GM10248 (cell line): ENCODE measurements at regions not wholly inside any gene's neighbourhood (a gene's known extent, or its start where the extent isn't known, plus 50 kb on each side); places are given as distances from the start of the nearest gene placed in this dataset.
"Not testable (repeated sequence)": the region's sequence is repeated elsewhere in the genome, so short reads cannot be mapped to it uniquely, and the experiment has no call there.

Experiments
- CTCF ChIA-PET: fragments of 300-600 bp; sonication (Branson Sonifier 250); formaldehyde crosslinking; extraction: SDS; loops from one replicate; lab custom pipeline; 2021; ENCODE audit warnings: antibody characterized with exemption; lab: Yijun Ruan, JAX
- POLR2A ChIA-PET: fragments of 350-650 bp; sonication (Branson Sonifier 250); formaldehyde crosslinking; extraction: SDS; loops from one replicate; lab custom pipeline; 2020; ENCODE audit warnings: antibody characterized with exemption; lab: Yijun Ruan, JAX
- DNase-seq: peaks from one replicate; pipeline ENCODE4 v3.0.0; 2012; ENCODE audit errors: extremely low spot score
- CTCF ChIP-seq: IDR thresholded peaks from 2 replicates; pipeline ENCODE4 v1.5.1; 2012; ENCODE audit warnings: mild to moderate bottlenecking, low read depth; ENCODE audit errors: extremely low read depth, missing control alignments, control extremely low read depth

- no peak for TF ChIP-seq CTCF
- ChIA-PET POLR2A (no interaction called here), CTCF (no interaction called here)
- DNase-seq: no peak
Measured at GRCh38 chr13:80901530-80901929, 560.6 kb upstream of the SPRY2 start.

GRCh38 chr13:80901111-80901510 lies 560.2 kb upstream of the SPRY2 start:
- ChIA-PET POLR2A (no interaction called here), CTCF (interaction anchor here (0.7 kb wide), 1 partner anchor 34 kb away, joined by 3 read pairs; no protein-coding TSS in a partner anchor)
- no peak for DNase-seq
- no peak for TF ChIP-seq CTCF

GRCh38 chr13:80900561-80900960 lies 559.6 kb upstream of the SPRY2 start:
- DNase-seq: no peak
- ChIA-PET CTCF (interaction anchor here (0.7 kb wide), 1 partner anchor 33 kb away, joined by 3 read pairs; no protein-coding TSS in a partner anchor), POLR2A (no interaction called here)
- no peak for TF ChIP-seq CTCF

GRCh38 chr13:80897641-80898040 lies 556.7 kb upstream of the SPRY2 start:
- POLR2A ChIA-PET, DNase-seq: not testable (repeated sequence)
- CTCF ChIA-PET: interaction anchor here (1.5 kb wide), 1 partner anchor 149 kb away, joined by 3 read pairs; no protein-coding TSS in a partner anchor

GRCh38 chr13:80894917-80895316 lies 554.0 kb upstream of the SPRY2 start:
- TF ChIP-seq CTCF: no peak
- no peak for DNase-seq
- ChIA-PET CTCF (no interaction called here), POLR2A (no interaction called here)

- TF ChIP-seq CTCF: no peak
- no peak for DNase-seq
- CTCF ChIA-PET: no interaction called here
- POLR2A ChIA-PET: no interaction called here
Measured at GRCh38 chr13:80889829-80890228, 548.9 kb upstream of the SPRY2 start.

- TF ChIP-seq CTCF: no peak
- CTCF ChIA-PET: no interaction called here
- POLR2A ChIA-PET: no interaction called here
- DNase-seq: no peak
Measured at GRCh38 chr13:80888390-80888789, 547.5 kb upstream of the SPRY2 start.
